ENCODE measurements at regions not wholly inside any gene's neighbourhood (a gene's known extent, or its start where the extent isn't known, plus 50 kb on each side); places are given as distances from the start of the nearest gene placed in this dataset.

DNA sequence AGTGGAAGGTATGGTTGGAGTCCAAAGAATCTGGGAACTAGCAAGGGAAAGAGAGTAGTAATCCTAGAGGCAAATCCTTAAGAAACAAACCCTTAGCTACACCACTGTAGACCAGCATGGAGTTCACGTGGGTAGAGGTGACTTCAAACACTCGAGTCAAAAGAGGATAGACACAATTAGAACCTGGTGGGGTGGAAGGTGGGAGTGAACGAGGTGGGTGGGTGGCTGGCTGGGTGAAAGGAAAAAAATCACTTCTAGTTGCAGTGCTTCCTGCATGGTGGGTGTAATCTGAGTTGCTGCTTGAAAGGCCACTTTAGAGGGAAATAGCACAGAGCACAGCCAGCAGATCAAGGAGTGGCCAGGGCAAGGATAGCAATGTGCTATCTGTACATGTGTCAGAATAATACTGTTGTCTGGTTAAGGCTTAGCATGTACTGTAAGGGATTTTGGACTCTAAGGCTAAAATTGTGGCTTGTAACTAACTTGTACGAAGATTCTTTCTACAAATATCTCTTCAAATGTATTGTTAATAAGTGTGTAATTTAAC is 356.2 kb downstream of the GRIA2 start:
- no peaks in the 10 kb centered on the region for H3K27me3 ChIP-seq (replicated peaks; ENCODE audit: control insufficient read depth, insufficient read depth, low read length)
- H3K4me1 ChIP-seq (ENCODE audit: control insufficient read depth, insufficient read depth, low read length) = no peaks in the 10 kb centered on the region
- H3K4me3 ChIP-seq (ENCODE audit: low read length) = no peak overlapping the region
- H3K9me3 ChIP-seq (ENCODE audit: control insufficient read depth, low read length) = no peaks in the 10 kb centered on the region
- no peak for DNase-seq (ENCODE audit: low read depth)
- no peak overlapping the region for H3K9ac ChIP-seq (ENCODE audit: low read length)
- H3K36me3 ChIP-seq (ENCODE audit: control insufficient read depth, insufficient read depth, low read length, severe bottlenecking) = no peaks in the 10 kb centered on the region

DNA sequence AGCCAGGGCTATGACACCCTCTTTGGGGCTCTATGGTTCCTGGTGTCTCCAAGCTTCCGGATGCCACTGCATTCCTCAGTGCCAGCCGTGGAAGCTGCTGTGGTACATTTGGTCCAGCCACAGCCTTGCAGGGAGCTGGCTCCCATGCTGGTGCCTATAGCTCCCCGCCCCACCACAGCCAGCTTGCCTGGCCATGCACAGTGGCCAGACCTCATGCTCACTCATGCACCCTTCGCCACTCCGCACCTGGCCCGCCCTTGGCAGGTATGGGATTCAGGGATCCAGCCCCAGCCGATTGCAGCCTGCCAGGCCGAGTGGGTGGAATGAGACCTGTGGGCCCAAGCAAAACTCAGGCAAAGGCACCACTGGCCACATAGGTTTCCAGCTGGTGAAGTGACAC is 354.8 kb downstream of the GRIA2 start:
- Histone ChIP-seq H3K27me3 (replicated peaks; ENCODE audit: control insufficient read depth, insufficient read depth, low read length) (no peaks in the 10 kb centered on the region), H3K4me3 (ENCODE audit: low read length) (no peak overlapping the region), H3K36me3 (ENCODE audit: control insufficient read depth, insufficient read depth, low read length, severe bottlenecking) (no peaks in the 10 kb centered on the region), H3K9ac (ENCODE audit: low read length) (no peak overlapping the region), H3K4me1 (ENCODE audit: control insufficient read depth, insufficient read depth, low read length) (no peaks in the 10 kb centered on the region), H3K9me3 (ENCODE audit: control insufficient read depth, low read length) (no peaks in the 10 kb centered on the region)
- DNase-seq (ENCODE audit: low read depth) = no peak

DNA sequence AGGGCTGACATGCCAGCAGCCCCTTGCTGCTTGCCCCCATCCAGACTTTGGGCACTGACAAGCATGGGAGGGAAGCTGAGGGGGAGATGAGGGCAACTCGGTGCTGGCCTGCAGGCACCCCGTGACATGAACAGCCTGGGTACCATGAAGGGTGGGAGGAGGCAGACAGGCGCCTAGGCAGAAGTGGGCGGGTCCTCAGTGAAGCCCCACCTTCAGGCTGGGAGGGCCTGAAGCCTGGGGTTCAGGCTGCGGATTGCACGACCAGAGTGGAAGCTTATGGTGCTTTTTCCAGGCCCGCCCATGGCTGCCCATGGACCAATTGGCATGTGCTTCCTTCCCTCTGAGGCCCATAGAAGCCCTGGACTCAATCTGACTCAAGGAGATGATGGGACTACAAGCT is 354.1 kb downstream of the GRIA2 start:
- Histone ChIP-seq H3K9me3 (ENCODE audit: control insufficient read depth, low read length) (no peaks in the 10 kb centered on the region), H3K4me1 (ENCODE audit: control insufficient read depth, insufficient read depth, low read length) (no peaks in the 10 kb centered on the region), H3K36me3 (ENCODE audit: control insufficient read depth, insufficient read depth, low read length, severe bottlenecking) (no peaks in the 10 kb centered on the region), H3K4me3 (ENCODE audit: low read length) (no peak overlapping the region), H3K27me3 (replicated peaks; ENCODE audit: control insufficient read depth, insufficient read depth, low read length) (peaks cover under 1% of the 10 kb centered on the region), H3K9ac (ENCODE audit: low read length) (no peak overlapping the region)
- DNase-seq (ENCODE audit: low read depth) = no peak

DNA sequence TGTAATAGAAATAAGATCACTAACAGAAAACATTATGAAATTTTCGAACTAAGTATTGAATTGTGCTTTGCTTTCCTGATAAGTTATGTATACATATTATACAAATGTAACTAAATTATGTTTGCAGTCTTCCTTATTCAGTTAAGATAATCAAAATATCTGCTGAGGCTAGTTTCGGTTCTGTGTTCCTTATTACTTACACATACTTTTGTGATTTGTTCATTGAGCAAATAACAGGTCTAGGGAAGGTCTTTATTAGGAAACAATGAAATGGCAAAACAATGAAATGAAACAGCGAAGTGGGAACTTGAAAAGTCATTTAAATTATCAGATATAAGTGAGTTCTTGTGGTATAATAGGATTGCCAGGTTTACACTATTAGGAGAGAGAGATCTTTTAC is 352.4 kb downstream of the GRIA2 start:
- Histone ChIP-seq H3K4me1 (ENCODE audit: control insufficient read depth, insufficient read depth, low read length) (no peaks in the 10 kb centered on the region), H3K9ac (ENCODE audit: low read length) (no peak overlapping the region)

DNA sequence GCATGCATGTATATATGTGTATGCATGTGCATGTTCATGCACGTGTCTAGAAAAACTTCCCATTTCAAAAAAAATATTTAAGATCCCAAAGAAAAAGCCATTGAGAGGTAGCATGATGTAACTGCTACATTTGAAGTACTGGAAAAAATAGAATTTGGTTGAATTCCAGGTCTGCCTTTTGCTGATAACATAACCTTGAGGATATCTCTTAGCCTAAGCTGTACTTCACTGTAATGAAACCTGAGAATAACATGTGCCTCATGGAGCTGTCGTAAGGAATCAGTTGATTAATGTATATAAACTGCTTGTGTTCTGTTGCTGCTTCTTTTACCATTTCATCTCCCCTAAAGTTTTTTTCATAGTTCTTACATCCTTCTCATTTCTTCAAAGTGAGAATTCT is 351.8 kb downstream of the GRIA2 start:
- H3K36me3 ChIP-seq (ENCODE audit: control insufficient read depth, insufficient read depth, low read length, severe bottlenecking) = no peaks in the 10 kb centered on the region
- no peak overlapping the region for H3K9ac ChIP-seq (ENCODE audit: low read length)
- peaks cover 4% of the 10 kb centered on the region for H3K27me3 ChIP-seq (replicated peaks; ENCODE audit: control insufficient read depth, insufficient read depth, low read length)
- no peaks in the 10 kb centered on the region for H3K9me3 ChIP-seq (ENCODE audit: control insufficient read depth, low read length)
- no peak overlapping the region for H3K4me3 ChIP-seq (ENCODE audit: low read length)
- no peak for DNase-seq (ENCODE audit: low read depth)
- H3K4me1 ChIP-seq (ENCODE audit: control insufficient read depth, insufficient read depth, low read length) = no peaks in the 10 kb centered on the region

More for the DNA sequence above, 352.4 kb downstream of the GRIA2 start:
- H3K36me3 ChIP-seq (ENCODE audit: control insufficient read depth, insufficient read depth, low read length, severe bottlenecking) = no peaks in the 10 kb centered on the region
- no peak overlapping the region for H3K4me3 ChIP-seq (ENCODE audit: low read length)
- DNase-seq (ENCODE audit: low read depth) = no peak
- peaks cover 4% of the 10 kb centered on the region for H3K27me3 ChIP-seq (replicated peaks; ENCODE audit: control insufficient read depth, insufficient read depth, low read length)
- H3K9me3 ChIP-seq (ENCODE audit: control insufficient read depth, low read length) = no peaks in the 10 kb centered on the region

DNA sequence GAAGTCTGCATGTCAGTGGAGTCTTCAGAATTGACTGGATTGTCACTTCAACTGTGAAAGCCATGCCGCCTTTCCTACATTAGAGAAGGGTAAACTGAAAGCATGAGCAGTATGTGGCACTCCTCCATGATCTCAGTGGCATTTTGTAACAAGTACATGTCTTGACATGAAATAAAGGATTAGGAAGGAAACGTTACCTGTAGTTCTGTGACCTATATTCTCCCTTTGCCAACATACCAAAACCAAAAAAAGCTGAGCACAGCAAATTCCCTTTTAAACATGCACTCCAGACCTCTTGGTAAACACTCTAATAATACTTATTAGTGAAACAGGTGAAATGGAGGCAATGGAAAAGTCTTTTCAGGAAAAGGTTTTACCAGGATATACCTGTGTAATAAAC is 344.2 kb downstream of the GRIA2 start:
- Histone ChIP-seq H3K4me1 (ENCODE audit: control insufficient read depth, insufficient read depth, low read length) (no peaks in the 10 kb centered on the region), H3K27me3 (replicated peaks; ENCODE audit: control insufficient read depth, insufficient read depth, low read length) (peaks cover 4% of the 10 kb centered on the region), H3K36me3 (ENCODE audit: control insufficient read depth, insufficient read depth, low read length, severe bottlenecking) (no peaks in the 10 kb centered on the region), H3K4me3 (ENCODE audit: low read length) (no peak overlapping the region), H3K9ac (ENCODE audit: low read length) (no peak overlapping the region), H3K9me3 (ENCODE audit: control insufficient read depth, low read length) (no peaks in the 10 kb centered on the region)
- DNase-seq (ENCODE audit: low read depth) = no peak

DNA sequence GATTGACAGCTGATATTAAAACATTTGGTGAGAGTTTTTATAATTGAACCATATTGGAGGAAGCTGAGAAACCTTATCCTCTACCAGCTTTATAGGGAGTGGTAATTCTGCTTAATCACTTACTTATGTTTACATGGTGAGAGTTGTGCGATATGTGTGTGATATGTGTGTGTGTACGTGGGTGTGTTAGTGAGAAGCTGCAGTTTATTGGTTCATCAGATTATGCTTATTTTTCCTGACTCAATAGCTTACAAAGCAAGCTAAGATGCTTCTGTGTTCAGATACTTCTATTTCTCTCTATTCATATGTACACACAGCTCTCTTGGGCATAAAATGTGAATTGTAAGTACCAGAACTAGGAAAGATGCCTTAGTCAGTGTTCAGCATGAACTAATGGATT is 343.7 kb downstream of the GRIA2 start:
- Histone ChIP-seq H3K36me3 (ENCODE audit: control insufficient read depth, insufficient read depth, low read length, severe bottlenecking) (no peaks in the 10 kb centered on the region), H3K9ac (ENCODE audit: low read length) (no peak overlapping the region), H3K27me3 (replicated peaks; ENCODE audit: control insufficient read depth, insufficient read depth, low read length) (no peaks in the 10 kb centered on the region), H3K9me3 (ENCODE audit: control insufficient read depth, low read length) (no peaks in the 10 kb centered on the region), H3K4me3 (ENCODE audit: low read length) (no peak overlapping the region), H3K4me1 (ENCODE audit: control insufficient read depth, insufficient read depth, low read length) (no peaks in the 10 kb centered on the region)
- DNase-seq (ENCODE audit: low read depth) = no peak

DNA sequence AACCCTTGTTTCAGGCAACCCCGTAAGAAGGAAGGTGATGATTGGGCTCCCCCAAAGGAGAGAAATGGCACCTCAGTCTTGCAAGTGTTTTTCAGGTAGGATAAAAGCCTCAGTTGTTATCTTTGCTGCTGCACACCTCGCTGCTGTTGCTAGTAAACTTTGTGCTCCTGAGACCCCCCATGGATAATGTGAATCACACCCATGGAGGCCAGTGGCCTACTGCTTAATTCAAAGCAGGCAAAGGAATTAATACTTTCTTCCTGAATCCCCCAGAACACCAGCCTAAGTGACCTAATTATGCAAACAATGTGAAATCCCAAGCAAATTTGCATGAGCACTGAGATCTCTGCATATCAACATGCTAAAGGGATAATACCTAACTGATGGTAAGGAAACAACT is 337.5 kb downstream of the GRIA2 start:
- DNase-seq (ENCODE audit: low read depth) = no peak
- Histone ChIP-seq H3K36me3 (ENCODE audit: control insufficient read depth, insufficient read depth, low read length, severe bottlenecking) (no peaks in the 10 kb centered on the region), H3K27me3 (replicated peaks; ENCODE audit: control insufficient read depth, insufficient read depth, low read length) (no peaks in the 10 kb centered on the region), H3K9ac (ENCODE audit: low read length) (no peak overlapping the region), H3K9me3 (ENCODE audit: control insufficient read depth, low read length) (no peaks in the 10 kb centered on the region), H3K4me3 (ENCODE audit: low read length) (no peak overlapping the region), H3K4me1 (ENCODE audit: control insufficient read depth, insufficient read depth, low read length) (no peaks in the 10 kb centered on the region)

DNA sequence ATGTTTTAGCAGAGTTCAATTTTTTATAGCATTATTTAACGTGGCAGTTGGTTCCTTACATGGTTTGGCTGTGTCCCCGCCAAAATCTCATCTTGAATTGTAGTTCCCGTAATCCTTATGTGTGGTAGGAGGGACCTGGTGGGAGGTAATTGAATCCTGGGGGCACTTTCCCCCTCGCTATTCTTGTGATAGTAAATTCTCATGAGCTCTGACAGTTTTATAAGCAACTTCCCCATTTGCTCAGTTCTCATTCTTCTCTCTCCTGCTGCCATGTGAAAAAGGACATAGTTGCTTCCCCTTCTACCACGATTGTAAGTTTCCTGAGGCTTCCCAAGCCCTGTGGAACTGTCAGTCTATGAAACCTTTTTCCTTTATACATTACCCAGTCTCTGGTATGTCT is 329.5 kb downstream of the GRIA2 start:
- no peaks in the 10 kb centered on the region for H3K36me3 ChIP-seq (ENCODE audit: control insufficient read depth, insufficient read depth, low read length, severe bottlenecking)
- H3K4me3 ChIP-seq (ENCODE audit: low read length) = no peak overlapping the region
- H3K4me1 ChIP-seq (ENCODE audit: control insufficient read depth, insufficient read depth, low read length) = no peaks in the 10 kb centered on the region
- DNase-seq (ENCODE audit: low read depth) = no peak
- H3K27me3 ChIP-seq (replicated peaks; ENCODE audit: control insufficient read depth, insufficient read depth, low read length) = no peaks in the 10 kb centered on the region
- no peaks in the 10 kb centered on the region for H3K9me3 ChIP-seq (ENCODE audit: control insufficient read depth, low read length)
- no peak overlapping the region for H3K9ac ChIP-seq (ENCODE audit: low read length)

DNA sequence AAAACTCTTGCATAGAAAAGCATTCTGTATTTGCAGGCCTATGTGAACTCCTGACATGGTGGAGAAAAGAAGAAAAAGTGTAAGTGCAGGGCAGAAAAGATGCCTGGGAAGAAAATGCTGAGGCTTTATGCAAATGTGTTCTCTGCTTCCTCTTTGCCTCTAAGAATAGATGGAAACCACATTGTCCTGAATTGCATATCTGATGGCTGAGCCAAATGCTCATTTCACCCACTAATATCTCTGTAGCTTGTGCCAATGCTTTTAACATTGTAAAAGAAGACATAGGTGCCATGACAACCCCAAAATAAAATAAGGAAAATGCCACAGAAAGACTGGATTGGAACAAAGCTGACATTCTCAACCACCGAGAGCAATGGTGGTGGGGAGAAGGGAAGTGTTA is 307.4 kb downstream of the GRIA2 start:
- H3K36me3 ChIP-seq (ENCODE audit: control insufficient read depth, insufficient read depth, low read length, severe bottlenecking) = no peaks in the 10 kb centered on the region
- H3K9me3 ChIP-seq (ENCODE audit: control insufficient read depth, low read length) = peaks cover 20% of the 10 kb centered on the region
- no peaks in the 10 kb centered on the region for H3K4me1 ChIP-seq (ENCODE audit: control insufficient read depth, insufficient read depth, low read length)
- DNase-seq (ENCODE audit: low read depth) = no peak
- no peak overlapping the region for H3K9ac ChIP-seq (ENCODE audit: low read length)
- H3K27me3 ChIP-seq (replicated peaks; ENCODE audit: control insufficient read depth, insufficient read depth, low read length) = no peaks in the 10 kb centered on the region
- no peak overlapping the region for H3K4me3 ChIP-seq (ENCODE audit: low read length)

DNA sequence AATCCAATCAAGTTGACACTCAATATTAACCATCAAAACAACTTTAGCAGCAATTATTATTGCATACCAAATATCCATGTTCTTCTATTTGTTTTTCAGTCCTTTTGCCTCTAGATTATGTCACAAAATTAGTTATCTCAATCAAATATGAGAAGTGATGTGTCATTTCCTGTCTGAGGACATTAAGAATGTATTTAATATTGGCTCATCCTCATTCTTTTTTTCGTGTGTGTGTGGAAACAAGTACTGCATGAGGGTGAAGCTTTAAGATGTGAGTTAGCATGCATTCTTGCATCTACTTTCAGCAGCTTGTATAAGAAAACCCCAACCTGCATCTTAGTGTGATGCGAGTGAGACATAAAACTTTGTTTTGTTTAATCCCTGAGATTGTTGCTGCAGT is 301.4 kb downstream of the GRIA2 start:
- H3K27me3 ChIP-seq (replicated peaks; ENCODE audit: control insufficient read depth, insufficient read depth, low read length) = no peaks in the 10 kb centered on the region
- H3K36me3 ChIP-seq (ENCODE audit: control insufficient read depth, insufficient read depth, low read length, severe bottlenecking) = no peaks in the 10 kb centered on the region
- H3K9me3 ChIP-seq (ENCODE audit: control insufficient read depth, low read length) = peaks cover 6% of the 10 kb centered on the region
- no peaks in the 10 kb centered on the region for H3K4me1 ChIP-seq (ENCODE audit: control insufficient read depth, insufficient read depth, low read length)
- no peak for DNase-seq (ENCODE audit: low read depth)
- H3K9ac ChIP-seq (ENCODE audit: low read length) = no peak overlapping the region
- H3K4me3 ChIP-seq (ENCODE audit: low read length) = no peak overlapping the region

DNA sequence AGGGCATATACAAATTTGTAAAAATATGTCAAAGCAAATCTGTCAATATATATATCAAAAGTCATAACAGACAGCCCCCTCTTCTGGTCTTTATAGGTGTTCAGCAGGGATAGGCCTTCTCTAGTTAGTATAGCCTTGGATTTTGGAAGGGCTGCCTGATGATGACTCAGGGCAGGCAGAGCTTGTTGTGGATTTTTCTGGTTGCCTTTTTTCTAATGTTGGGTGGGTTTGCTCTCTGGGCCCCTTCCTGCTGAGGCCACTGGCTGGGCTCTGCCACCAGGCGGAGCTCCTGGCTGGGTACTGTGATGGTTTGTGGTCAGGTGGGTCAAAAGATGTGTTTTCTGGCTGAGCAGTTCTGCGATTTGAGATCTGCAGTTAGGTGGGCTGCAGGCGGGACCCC is 294.2 kb downstream of the GRIA2 start:
- no peaks in the 10 kb centered on the region for H3K36me3 ChIP-seq (ENCODE audit: control insufficient read depth, insufficient read depth, low read length, severe bottlenecking)
- no peak for DNase-seq (ENCODE audit: low read depth)
- H3K27me3 ChIP-seq (replicated peaks; ENCODE audit: control insufficient read depth, insufficient read depth, low read length) = no peaks in the 10 kb centered on the region
- no peak overlapping the region for H3K9ac ChIP-seq (ENCODE audit: low read length)
- H3K4me3 ChIP-seq (ENCODE audit: low read length) = no peak overlapping the region
- H3K9me3 ChIP-seq (ENCODE audit: control insufficient read depth, low read length) = no peaks in the 10 kb centered on the region
- no peaks in the 10 kb centered on the region for H3K4me1 ChIP-seq (ENCODE audit: control insufficient read depth, insufficient read depth, low read length)
